HG03196 (cell line): ENCODE measurements at regions not wholly inside any gene's neighbourhood (a gene's known extent, or its start where the extent isn't known, plus 50 kb on each side); places are given as distances from the start of the nearest gene placed in this dataset.
"Not testable (repeated sequence)": the region's sequence is repeated elsewhere in the genome, so short reads cannot be mapped to it uniquely, and the experiment has no call there.

Experiments used
- ATAC-seq: cut with Tn5 transposase; IDR thresholded peaks from one replicate; pipeline ENCODE4 v1.9.1; 2021; ENCODE audit not compliant: unreplicated experiment

DNA sequence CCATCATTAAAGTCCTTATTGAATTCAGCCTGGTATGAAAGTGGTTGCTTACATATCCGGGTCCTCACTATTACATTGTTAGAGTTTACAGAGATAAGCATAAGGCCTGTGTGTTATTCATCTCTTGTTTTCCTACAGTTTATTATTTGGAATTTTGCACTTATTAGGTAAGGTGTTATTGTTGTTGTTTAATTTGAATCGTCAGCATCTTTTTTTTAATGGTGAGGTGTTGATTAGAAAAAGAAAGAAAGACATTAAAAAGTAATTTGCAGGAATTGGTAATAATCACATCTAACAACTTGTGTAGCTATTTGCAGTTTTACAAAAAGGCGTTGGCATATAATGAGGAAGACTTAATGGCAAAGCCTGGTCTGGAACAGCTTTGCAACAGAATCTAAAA, 158.6 kb downstream of the SAMD5 start:
- ATAC-seq: no peak

- no peak for ATAC-seq
These were observed 165.6 kb downstream of the SAMD5 start for GRCh38 chr6:147674099-147674498.

DNA sequence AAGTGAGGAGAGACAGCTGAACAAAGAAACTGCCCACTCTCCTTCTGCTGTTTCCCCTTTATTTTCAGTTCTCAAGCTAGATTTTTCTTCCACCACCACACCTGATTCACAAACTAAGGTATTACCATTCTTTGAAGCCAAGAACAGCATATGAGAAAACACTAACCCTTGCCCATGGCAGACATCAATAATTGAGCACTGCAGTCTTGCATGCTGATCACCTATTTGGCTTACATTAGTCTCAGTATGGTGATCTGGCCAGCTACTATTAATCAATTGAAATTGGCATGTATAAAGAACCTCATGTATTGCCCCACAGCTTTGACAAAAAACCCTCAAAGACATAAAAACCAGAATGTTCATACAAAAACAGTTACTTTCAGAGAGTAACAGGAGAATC, 166.3 kb downstream of the SAMD5 start:
- no peak for ATAC-seq

DNA sequence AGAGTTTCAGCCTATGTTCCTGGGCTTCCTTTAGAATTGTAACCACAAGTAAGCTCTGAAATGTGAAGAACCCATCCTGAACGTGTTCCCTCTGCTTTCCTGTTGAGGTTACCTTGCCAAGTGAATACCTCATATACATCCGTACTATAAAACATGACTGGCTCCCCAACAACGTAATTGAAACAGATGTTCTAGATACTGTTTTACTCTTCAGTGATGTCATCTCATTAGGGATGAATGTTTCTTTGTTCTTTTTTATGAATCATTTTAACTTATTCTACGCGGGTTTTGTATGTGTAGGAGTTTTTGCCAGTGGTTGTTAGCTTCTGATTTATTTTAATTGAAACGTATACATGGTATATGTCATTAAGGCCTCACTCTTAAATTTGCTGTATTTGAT, 166.8 kb downstream of the SAMD5 start:
- ATAC-seq: no peak

GRCh38 chr6:147676495-147677199, 168.2 kb downstream of the SAMD5 start:
- no peak for ATAC-seq

- ATAC-seq: no peak
These were observed 169.2 kb downstream of the SAMD5 start for GRCh38 chr6:147677647-147678046.

GRCh38 chr6:147678253-147678652, 169.8 kb downstream of the SAMD5 start:
- no peak for ATAC-seq

DNA sequence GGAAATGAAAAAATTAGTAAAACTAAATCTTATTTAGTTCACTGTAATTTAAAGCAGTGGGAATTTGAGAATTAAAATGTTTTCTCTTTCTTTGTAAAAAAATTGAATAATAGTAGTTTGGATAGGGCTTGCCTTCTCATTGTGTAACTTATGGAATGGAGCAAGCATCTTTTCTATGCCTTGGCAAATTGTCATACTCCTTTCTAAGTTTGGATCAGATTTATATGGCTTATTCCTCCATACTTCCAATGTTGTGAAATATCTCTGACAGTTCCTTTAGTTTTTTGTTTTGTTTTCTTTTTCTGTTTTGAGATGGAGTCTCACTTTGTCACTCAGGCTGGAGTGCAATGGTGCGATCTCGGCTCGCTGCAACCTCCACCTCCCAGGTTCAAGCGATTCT, 176.4 kb downstream of the SAMD5 start:
- no peak for ATAC-seq

DNA sequence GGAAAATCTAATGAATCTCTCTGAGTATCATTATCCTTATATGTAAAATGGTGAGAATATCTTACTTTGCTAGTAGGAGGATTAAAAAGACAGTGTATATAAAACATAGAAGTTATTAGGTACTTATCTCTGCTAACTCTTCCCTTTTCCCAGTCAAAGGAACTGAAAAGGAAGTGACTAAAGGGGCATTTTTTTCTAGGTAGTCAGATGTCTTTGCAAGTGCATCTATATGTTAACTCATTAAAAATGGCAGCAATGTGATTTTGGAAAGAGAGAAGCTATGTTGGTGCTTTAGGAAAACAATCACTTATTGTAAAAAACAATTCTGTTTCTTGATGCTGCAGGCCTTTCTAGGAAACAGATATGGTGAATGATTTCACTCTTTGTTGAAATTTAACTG, 180.9 kb downstream of the SAMD5 start:
- ATAC-seq: no peak

DNA sequence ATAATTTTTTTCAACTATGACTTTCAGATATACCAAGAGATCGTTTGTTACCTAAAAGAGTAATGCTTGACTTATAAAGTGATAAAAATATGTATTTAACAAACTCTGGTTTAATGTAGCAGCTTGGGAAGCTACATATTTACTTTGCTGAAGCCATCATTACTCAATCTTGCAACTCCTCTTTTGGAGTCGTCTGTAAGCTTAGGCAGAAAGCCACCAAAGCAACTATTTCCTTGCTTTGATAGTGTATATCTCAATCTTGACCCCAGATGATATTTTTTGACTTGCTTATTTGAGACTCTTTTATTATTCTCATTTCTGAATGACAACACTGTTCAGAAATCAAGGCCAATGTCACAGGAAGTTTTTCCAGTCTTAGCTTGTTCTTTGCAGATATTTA, 183.0 kb downstream of the SAMD5 start:
- no peak for ATAC-seq

DNA sequence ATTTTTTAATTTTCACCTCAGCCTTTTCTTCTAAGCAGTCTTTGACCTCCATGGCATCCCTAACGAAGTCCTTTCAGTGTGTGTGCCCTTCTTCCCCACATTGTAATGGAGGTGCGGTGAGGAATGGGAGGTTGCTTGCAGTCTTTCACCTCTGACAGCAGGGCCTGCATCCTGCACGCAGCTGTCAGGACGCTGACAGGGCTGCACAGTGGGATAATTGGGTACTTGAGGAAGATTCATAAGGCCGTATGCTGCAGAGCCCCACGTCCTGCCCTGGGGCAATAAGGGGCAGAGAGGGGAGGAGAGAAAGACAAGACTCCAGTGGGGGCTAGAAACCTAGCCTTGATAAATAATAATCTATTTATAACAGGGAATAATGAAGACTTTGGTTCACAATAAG, 184.7 kb downstream of the SAMD5 start:
- no peak for ATAC-seq

GRCh38 chr6:147694556-147694955, 186.1 kb downstream of the SAMD5 start:
- not testable (repeated sequence) for ATAC-seq

DNA sequence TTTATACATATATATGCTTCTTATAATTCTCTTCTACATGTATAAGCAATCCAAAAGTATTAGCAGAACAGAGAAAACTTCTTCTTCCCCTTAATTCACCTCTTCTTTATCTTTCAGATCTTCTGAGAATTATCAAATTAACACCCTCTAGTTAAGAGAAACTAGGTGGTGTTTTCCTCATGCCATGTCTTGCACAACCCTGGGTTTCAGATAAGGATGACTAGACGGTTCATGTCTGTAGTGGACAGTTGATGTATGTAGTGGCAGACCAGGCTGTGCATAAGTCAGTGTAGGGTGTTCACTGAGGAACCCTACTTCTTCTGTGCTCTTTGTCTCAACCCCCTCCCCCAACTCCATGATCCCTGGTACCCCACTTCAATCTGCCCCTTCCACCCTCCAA, 187.3 kb downstream of the SAMD5 start:
- no peak for ATAC-seq

GRCh38 chr6:147699140-147699539, 190.7 kb downstream of the SAMD5 start:
- ATAC-seq: no peak

DNA sequence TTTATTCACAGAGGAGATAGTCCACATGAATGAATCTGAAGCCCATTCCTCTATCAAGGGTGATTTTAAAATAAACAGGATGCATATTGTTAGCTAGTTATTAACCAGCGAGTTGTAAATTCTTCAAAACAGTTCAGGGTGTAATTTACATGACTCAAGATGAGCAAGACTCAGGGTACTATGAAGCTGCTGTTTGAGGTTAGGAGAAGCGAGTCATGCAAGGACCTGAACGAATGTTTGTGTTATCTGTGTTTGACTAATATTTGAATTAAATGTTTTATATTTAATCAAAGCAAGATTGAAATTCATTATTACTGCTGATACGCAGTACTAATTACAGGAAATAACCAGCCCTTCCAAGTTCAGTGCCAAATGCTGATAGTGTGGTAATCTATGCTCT, 191.1 kb downstream of the SAMD5 start:
- ATAC-seq: no peak

- ATAC-seq: no peak
These were observed 192.1 kb downstream of the SAMD5 start for GRCh38 chr6:147700436-147701209.

- no peak for ATAC-seq
These were observed 196.2 kb downstream of the SAMD5 start for GRCh38 chr6:147704691-147705090.

GRCh38 chr6:147707524-147707923, 199.0 kb downstream of the SAMD5 start:
- no peak for ATAC-seq

GRCh38 chr6:147708170-147708569, 199.7 kb downstream of the SAMD5 start:
- ATAC-seq: no peak

DNA sequence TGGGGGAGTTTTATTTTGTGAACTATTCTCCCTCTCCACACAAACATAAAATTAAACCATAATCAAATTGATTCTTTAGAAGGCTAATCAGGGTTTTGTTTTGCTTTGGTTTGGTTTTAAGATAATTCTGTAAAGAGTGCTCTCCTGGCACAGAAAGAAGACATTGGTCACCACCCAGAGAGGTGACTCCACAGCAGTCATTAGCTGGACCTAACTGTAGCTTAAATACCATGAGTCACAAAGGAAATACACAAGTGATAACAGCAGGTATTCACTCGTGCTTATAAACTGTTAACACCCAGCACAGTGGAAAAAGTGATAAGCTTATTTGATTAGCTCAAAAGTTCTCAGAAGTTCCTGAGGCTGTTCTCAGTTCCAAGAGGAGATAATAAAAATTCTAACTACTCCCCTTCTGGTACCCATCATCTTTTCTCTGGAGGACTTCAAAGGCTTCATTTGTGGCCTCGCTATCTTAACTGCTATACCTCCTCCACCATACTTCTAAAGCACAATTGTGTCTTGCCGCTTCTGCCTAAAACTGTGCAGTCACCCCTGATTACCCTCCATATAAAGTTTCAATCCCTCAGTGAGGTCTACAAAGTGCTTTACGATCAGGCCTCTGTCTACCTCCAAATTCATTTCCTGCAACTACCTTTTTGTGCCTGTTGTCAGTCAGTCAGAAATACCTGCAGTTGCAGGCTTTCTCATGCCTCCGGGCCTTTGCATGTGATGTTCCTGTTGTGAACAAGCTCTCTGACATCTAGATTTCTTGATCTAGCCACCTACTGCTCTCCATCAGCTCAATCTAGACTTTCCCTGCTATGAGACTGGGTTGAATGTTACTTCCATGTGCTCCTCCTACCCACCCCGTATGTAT, 201.1 kb downstream of the SAMD5 start:
- ATAC-seq: no peak

GRCh38 chr6:147710890-147711289, 202.4 kb downstream of the SAMD5 start:
- ATAC-seq: no peak

GRCh38 chr6:147711476-147711875, 203.0 kb downstream of the SAMD5 start:
- no peak for ATAC-seq
